Ishikawa (cell line): ENCODE measurements at regions not wholly inside any gene's neighbourhood (a gene's known extent, or its start where the extent isn't known, plus 50 kb on each side); places are given as distances from the start of the nearest gene placed in this dataset.

Experiments used
- MAX ChIP-seq: IDR thresholded peaks from 2 replicates; pipeline ENCODE4 v1.6.1; 2012
- RAD21 ChIP-seq: IDR thresholded peaks from 2 replicates; pipeline ENCODE4 v1.6.1; 2012; ENCODE audit warnings: low read depth
- YY1 ChIP-seq: IDR thresholded peaks from 2 replicates; pipeline ENCODE4 v1.6.1; 2012; ENCODE audit warnings: low read depth

- TF ChIP-seq MAX (no peak), YY1 (no peak), RAD21 (no peak)
Measured at GRCh38 chr1:195482137-195482536, 1126.1 kb downstream of the KCNT2 start.
